ENCODE measurements at regions not wholly inside any gene's neighbourhood (a gene's known extent, or its start where the extent isn't known, plus 50 kb on each side); places are given as distances from the start of the nearest gene placed in this dataset.
"Not testable (repeated sequence)": the region's sequence is repeated elsewhere in the genome, so short reads cannot be mapped to it uniquely, and the experiment has no call there.

DNA sequence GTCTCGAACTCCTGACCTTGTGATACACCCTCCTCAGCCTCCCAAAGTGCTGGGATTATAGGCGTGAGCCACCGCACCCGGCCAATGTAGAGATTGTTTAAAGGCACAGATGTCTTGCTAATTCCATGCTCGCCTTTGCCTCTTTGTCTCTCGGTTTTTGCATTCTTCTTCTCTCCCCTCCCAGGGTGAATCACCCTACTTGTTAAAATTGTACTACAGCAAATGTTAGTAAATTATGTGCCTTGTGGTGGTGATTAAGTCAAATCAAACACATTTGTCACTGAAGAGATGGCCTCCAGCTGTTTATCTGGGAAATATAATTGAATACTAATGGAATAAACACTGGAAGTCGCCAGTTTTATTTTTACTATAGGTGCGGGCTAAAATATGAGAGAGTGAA is 384.4 kb upstream of the AUTS2 start:
- DNase-seq (ENCODE audit: low read depth, low spot score), result no peak

DNA sequence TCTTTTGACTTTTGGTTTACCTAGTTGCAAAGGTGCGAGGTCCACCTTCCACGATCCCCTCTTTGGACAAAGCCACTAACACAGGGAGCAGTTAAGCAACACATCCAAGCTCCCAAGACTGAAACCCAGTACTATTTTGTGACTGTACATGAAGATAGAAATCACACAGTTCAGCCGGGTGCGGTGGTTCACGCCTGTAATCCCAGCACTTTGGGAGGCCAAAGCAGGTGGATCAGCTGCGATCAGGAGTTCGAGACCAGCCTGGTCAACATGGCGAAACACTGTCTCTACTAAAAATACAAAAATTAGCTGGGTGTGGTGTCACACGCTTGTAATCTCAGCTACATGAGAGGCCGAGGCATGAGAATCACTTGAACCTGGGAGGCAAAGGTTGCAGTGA is 382.8 kb upstream of the AUTS2 start:
- not testable (repeated sequence) for DNase-seq (ENCODE audit: low read depth, low spot score)

DNA sequence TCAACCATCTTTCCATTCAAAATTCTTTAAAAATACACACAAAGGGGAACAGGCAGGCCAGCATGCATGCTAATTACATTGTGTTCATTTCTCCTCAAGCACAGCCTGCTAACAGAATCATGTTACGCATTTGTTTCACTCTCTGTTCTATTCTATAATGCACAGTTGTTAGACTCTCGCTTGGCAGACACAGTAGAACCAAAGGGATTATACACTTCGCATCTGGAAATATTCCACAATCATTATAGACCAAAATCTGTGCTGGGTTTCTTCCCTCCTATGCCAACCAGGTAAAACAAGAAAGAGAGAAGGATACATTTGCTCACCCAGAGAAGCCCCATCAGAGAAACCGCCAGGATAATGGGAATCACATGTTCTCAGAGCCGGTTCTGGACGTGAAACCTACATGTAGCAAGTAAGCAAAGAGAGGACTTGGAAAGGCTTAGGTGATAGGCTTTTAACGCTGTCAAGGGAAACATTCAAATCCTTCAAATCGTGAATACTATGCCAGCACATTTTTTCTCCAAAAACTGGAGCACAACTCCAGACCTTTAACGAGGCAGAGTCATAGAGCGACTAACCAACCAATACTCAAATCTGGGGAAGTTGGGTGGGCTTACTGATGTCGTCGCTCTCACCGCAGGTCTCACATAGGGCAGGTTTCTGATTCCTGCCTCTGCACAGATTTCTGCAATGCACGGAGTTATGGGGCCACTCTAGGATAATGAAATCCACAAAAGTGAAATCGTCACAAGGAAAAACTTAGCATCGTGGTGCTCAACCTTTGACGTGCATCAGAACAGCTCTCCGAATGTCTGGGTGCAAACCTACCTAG is 380.5 kb upstream of the AUTS2 start:
- DNase-seq (ENCODE audit: low read depth, low spot score), result no peak

DNA sequence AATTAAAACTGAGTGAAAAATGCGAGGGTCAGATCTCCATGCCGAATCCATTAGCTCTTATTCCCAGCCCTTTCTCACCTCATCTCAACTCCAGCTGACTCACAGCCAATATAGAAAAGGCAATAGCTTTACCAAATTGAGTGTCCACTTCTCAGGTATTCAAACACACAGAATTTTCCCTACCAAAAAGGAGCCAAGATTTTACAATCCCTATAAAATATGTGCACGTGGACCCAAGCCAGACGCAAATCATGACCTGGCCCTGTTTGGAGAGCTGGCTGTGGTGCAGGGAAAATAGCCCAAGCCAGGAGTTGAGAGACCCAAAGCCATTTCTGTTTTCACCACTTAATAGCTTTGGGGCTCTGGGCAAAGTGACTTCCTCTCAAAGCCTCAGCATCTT is 379.7 kb upstream of the AUTS2 start:
- DNase-seq (ENCODE audit: low read depth, low spot score), result no peak

DNA sequence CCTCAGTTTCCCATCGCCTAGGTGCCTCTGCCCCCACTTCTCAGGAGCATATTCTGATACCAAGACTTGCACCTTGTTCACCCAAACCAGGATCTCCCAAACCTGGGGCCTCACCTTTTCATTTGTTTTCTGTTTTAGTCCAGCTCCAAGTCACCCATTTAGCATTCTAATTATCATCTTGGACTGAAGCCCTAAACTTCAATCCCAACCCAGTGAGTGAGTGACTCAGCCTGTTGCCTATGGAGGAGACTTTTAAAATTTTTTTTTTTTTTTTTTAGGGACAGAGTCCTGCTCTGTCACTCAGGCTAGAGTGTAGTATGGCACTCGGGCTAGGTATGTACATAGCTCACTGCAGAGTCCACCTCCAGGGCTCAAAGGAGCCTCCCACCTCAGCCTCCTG is 378.9 kb upstream of the AUTS2 start:
- DNase-seq (ENCODE audit: low read depth, low spot score), result no peak

DNA sequence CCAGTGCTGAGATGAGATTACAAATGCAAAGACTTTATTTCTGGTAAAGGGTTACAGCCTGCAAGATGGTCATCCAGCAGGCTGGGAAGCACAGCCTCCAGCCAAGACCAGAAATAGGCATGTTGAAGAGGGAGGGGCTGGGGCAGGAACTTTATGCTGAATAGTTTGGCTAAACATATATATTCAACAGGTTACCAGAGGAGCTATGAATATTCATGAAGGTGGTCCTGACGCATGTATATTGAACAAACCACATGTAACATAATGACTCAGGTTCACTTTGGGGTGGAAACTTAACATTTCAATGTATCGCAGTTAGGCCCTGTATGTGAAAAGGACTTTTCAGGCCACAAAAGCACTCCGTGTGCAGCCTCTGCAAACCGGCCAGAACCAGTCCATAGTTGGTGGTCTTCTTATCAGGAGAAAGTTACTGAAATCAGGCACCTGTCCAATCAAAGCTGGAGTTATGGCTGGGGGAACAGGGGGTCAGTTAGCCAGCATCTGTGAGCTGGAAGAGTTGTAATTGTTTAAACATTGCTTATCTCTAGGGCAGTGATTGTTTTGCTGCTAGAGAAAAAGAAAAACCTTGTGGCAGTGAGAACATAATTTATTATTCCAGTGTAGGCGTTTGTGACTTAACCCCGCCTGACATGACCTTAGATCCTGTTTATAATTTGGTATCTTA is 372.9 kb upstream of the AUTS2 start:
- no peak for DNase-seq (ENCODE audit: low read depth, low spot score)

DNA sequence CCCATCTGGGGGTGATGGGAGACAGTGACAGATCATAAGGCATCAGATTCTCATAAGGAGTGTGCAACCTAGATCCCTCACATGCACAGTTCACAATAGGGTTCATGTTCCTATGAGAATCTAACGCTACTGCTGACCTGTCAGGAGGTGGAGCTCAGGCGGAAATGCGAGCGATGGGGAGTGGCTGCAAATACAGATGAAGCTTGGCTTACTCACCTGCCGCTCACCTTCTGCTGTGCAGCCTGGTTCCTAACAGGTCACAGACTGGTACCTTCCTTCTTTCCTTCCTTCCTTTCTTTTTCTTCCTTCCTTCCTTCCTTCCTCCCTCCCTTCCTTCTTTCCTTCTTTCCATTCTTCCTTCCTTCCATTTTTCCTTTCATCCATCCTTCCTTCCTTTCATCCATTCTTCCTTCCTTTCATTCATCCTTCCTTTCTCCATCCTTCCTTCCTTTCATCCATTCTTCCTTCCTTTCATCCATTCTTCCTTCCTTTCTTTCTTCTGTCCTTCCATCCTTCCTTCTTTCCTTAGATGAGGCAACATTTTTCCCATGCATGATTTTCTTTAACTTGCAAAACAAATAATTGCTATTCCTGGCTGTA is 370.0 kb upstream of the AUTS2 start:
- DNase-seq (ENCODE audit: low read depth, low spot score), result no peak

DNA sequence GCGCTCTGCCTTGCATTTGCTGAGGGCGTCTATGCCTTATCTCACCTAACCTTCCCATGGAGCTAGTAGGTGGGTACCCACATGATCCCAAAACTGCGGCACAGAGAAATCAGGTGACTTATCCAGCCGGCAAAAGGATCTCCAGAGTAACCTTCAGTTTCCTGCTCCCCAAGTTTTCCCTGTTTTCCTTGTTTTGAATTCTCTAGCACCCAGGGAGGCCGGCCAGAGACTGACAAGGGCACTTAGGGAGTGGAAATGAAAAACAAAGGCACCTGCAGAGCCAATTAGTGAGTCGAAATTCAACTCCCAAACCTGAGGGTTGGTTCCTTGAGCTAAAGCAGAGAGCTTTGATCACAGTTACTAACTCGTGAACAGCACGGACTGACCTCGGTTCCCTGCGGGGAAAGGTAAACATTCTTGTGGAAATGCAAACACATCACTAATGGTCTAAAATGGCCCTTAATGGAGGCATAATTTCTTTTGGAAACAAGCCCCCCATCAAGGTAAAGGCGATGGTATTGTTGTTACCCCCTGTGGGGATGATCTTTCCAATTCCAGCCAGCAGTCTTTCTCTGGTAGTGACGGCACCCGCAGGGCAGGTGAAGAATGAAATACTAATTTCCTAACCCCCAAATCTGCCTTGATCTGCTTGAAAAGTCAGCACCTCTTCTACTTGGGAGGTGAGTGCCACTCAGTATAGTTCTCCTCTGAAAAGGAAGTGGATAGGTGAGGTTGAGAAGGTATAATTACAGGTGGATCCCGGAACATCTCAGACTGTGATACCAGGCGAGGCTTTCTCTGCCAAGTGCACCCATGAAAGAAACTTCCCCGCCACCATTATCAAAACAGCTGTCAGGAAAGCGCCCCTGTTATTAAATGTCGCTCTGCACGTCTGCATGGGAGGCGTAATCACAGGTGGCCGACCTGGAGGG is 365.6 kb upstream of the AUTS2 start:
- peak; percentile 92 for DNase-seq (ENCODE audit: low read depth, low spot score)

DNA sequence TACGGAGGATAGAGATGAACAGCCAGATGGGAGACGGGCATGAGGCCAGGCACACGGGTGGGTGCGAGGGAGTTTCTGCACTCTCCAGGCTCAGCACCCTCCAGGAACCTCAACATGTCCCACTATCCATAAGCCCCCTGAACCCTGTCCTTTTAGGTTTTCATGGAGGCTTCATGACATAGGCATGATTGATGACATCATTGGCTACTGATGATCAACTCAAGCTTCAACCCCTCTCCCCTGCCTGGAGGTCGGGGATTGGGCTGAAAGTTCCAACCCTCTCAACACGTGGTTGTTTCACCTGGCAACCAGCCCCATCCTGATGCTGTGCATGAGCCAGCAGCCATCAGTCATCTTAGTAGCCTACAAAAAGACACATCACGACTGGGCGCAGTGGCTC is 360.7 kb upstream of the AUTS2 start:
- no peak for DNase-seq (ENCODE audit: low read depth, low spot score)

DNA sequence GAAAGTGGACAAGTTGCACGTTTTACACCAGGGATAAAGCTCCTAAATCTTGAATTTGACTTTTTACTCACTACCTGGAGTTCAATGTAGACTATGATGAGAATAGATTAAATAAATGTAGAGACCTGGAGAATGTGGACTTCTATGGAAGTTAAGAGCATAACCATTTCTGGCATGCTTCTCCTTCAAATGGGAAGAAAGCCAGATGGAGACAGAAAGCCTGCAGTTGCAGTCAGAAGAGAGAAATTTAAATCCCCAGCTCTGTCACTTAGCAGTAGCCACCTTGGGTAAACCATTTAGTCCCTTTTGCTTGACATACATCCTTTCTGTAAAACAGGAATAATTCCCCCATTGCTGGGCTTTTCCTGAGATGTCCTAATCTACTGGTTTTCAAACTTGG is 355.3 kb upstream of the AUTS2 start:
- no peak for DNase-seq (ENCODE audit: low read depth, low spot score)

DNA sequence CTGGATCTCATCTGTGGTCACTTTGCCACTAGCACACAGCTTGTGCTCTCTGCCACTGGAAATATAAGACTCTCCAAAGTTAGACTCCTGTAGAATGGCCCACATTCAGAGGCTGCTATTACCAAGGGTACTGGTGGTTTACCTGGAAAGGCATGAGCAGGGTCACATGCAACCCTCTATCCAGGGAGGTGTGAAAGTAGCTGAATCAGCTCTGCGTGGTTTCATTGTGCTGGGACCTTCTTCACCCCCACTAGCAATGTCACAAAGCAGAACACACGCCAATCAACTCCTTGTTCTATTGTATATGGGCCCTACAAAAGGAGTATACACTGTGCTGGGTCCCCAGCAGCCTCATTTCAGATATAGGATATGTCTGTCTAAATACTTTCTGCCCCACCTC is 353.6 kb upstream of the AUTS2 start:
- no peak for DNase-seq (ENCODE audit: low read depth, low spot score)

DNA sequence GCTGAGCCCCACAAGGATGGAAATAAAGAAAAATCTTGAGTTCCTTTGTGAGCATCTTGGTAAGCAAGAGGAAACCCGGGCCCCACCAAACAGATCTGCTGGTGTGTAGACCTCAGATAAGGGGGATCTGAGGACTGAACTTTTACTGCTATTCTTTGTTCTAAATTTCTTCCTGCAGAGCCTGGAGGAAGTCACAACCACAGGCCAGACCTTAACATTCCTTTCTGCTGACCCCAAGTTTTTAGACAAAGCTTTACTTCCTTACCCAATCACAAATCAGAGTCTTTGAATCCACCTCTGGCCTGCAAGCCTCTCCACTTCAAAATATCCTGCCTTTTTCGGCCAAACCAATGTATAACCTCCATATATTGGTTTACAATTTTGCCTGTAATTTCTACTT is 352.6 kb upstream of the AUTS2 start:
- DNase-seq (ENCODE audit: low read depth, low spot score), result peak; percentile 71

DNA sequence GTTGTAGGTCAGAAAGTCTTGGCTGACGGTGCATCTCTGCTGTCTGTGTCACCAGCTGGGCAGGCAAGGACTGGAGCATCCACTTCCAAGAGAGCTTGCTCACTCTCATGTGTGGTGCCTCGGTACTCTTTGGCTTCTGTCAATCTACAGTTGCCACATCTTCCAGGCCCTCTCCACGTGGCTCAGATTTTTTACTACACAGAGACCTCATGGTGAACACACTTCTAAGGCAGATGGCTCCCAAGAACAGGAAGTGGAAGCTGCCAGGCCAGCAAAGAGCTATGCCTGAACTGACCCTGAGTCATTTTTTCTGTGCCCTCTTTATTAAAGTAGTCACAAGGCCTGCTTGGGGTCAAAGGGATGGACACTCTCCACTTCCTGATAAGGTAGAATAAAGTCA is 351.5 kb upstream of the AUTS2 start:
- DNase-seq (ENCODE audit: low read depth, low spot score), result no peak

DNA sequence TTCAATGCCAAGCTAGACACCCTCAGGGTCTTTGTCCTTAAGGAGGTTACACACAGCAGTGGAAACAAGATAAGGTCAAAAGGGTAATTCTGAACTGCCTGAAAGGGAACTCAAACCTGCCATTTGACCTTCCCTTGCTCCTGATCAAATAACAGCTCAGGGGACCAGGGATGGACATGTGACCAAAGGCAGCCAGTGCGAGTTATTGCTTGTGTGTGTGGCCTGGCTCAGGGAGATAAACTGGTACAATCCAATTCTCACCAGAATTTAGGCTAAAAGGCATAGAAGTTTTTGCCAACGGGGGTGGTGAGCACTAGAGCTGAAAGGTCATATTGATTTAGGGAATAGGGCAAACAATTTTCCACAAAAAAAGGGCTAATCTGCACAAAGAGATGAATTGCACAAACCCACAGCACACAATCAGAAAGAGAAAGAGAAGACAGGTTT is 349.9 kb upstream of the AUTS2 start:
- DNase-seq (ENCODE audit: low read depth, low spot score), result peak; percentile 27

DNA sequence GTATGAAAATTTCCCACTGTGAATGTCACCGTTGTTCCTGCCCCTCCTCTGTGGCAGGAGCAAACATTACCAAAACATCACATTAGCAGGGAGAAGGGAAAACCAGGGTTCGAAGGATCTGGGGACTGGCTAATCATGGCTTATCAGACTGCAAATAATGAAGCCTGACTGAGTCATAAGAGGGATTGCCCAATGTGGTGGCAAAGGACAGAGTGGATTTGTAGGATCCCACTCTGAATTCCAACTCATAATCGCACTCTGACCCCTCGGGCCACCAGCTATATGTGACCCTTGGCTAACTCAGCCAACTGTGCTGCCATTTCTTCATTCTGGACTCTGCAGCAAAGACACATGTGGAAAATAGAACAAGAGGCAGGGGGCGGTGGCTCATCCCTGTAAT is 347.3 kb upstream of the AUTS2 start:
- no peak for DNase-seq (ENCODE audit: low read depth, low spot score)

DNA sequence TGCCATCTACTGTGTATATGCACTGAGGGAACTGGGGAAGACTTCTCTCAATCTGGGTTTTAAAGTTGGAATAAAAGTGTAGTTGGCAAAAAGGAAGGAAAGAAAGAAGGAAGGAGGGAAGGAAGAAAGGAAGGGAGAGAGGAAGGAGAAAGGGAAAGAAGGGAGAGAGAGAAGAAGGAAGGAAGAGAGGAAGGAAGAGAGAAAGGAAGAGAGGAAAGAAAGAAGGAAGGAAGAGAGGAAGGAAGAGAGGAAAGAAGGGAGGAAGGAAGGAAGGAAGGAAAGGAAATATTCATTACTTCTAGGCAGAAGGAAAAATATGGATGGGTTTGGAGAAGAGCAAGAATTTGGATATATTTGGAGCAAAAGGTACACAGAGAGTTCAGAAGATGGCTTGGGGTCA is 343.6 kb upstream of the AUTS2 start:
- no peak for DNase-seq (ENCODE audit: low read depth, low spot score)

DNA sequence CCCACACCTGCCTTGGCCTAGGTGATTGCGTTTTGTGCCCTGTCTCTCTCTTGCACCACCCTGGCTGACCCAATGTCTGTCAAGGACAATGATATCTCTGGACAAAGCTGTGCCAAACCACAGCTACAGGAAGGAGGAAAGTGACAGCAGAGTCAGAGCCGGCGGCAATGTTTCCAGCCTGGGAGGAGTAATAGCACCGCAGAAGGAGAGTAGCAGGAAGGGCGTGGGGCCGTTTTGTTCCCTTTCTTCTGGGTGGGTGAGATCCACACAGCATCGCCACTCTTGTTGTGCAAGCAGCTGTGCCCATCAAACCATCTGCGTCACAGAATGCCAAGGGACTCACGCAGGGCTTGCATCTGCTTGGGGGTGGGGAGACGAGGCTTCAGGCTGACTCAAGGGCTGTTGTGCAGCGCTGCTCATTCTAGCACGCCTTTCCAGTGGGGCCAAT is 341.6 kb upstream of the AUTS2 start:
- no peak for DNase-seq (ENCODE audit: low read depth, low spot score)

DNA sequence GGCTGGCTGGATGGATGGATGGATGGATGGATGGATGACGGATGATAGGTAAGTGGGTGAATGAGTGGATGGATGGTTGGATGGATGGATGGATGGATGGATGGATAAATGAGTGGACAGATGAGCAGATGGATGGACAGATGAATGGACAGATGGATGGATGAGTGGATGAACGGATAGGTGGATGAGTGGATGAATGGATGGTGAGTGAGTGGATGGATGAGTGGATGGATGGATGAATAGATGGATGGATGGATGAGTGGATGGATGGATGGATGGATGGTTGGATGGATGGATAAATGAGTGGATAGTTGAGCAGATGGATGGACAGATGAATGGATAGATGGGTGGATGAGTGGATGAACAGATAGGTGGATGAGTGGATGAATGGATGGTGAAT is 340.7 kb upstream of the AUTS2 start:
- DNase-seq (ENCODE audit: low read depth, low spot score), result no peak

DNA sequence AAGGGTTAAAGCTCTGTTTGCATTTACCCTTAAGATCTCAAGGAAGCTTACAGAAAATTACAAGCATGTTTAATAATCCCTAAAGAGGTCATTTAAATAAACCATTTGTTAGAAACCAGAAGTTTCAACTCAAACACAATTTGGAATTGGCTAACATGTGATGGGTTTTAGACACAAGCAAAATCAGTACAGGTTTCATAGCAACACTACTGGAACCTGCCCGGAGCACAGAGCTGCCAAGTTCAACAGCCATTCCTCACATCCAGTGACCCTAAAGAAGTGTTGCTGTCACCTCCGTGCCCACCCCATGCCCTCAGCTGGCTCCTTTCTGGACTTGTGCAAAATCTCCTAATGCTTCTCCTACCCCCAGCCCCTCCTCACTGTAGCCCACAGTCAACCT is 338.8 kb upstream of the AUTS2 start:
- DNase-seq (ENCODE audit: low read depth, low spot score), result no peak

DNA sequence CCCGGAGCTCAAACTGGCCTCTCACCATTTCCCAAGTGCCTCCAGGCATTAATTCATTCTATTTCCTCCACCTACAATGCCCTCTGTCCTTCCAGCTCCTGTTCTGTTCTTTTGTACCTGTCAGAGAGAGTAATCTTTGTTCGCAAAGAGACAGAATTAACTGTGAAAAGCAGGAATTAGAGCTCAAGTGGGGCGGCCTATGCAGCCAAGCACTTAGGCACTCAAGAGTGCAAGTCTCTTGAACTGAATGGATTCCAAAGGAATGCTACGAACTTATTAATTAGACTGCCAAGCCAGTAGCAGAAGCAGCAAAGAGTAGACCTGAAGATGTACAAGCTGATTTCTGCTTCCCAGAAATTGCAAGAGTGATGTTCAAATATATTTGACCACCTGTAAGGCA is 338.3 kb upstream of the AUTS2 start:
- DNase-seq (ENCODE audit: low read depth, low spot score), result no peak

DNA sequence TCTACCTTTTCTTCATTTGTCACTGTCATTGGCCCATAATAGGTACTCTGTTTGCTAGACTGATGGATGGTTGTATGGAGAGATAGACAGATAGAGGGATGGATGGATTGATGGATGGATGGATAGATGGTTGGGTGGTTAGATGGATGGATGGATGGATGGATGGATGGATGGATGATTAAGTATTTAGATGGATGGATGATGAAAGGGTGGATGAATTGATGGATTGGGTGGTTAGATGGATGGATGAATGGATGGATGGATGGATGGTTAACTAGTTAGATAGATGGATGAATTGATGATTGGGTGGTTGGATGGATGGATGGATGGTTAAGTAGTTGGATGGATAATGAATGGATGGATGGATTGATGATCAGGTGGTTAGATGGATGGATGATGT is 334.7 kb upstream of the AUTS2 start:
- DNase-seq (ENCODE audit: low read depth, low spot score), result no peak

DNA sequence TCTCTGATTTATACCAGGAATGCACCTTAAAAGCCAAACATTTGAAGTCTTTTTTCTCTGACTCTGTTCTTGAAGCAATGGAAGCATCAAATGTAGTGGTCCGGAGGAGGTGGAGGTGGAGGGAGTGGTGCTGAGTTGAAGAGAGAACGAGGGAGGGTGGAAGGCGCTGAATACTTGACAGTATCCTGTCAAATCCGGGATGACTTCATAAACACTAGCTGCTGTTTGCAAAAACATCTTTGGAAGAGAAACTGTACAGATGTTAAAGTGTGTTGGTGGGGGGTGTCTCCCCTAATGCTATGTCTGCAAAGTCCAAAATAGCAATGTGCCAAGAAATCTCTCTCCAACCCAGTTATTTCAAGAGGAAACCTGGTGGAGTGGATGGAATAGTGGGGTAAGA is 328.5 kb upstream of the AUTS2 start:
- DNase-seq (ENCODE audit: low read depth, low spot score), result no peak

Data from ELF-1 (cell line).